GM18858 (cell line): ENCODE measurements at regions not wholly inside any gene's neighbourhood (a gene's known extent, or its start where the extent isn't known, plus 50 kb on each side); places are given as distances from the start of the nearest gene placed in this dataset.

ENCODE experiments used
- ATAC-seq: cut with Tn5 transposase; IDR thresholded peaks from one replicate; pipeline ENCODE4 v1.9.1; 2021; ENCODE audit not compliant: unreplicated experiment

DNA sequence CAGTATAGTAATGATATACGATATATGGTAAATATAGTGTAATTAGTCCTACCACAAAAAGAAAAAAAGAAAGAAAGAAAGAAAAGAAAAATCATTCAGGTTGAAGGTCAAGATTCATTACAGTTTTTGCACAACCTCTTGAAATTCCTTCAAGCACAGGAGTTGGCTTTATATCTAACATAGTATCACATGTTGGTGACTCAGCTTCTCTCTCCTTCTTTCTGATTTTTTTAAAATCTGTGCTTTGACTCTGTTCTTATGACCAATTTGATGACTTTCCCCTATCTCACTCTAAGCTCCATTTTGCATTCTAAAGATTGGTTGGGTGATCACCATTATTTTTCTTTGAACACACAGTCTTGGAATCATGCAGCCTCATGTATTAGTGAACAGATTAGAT is 148.2 kb upstream of the COL11A1 start:
- ATAC-seq, result no peak

DNA sequence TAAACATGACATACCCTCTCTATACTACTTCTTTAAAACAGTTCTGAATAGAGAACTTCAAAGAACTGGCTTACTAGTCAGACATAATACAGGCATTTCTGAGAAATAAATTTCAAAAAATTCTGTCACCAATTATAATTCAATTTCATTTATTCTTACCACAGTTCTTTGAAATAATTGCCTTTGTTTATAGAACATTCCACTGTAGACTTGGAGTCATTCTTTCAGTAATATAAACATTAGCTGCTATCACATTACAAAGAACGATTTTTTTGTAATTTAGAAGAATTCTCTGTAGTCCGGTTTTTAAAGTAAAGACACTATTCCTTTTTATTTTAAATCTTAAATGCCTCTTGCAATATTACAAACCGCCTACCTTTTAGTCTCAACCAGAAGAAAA is 146.4 kb upstream of the COL11A1 start:
- no peak for ATAC-seq

DNA sequence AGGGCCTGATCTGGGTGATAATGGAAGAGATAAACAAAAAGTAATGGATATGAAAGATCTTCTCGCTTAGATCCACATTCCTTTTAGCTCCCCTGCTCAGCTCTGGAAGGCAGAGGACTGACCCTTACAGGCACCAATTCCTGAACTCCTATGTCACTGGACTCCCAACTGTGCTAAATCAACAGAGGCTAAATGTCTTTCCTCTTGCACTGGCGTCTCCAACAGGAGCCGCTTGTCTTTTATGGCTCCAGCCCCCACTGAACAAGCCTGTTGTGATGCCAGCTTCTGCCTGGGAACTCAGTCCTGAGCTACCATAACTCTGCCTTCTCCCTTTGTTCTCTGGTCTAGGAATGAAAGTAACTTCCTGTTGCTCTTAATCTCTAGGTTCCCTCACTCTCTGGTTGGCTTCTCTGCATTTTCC is 142.1 kb upstream of the COL11A1 start:
- no peak for ATAC-seq

DNA sequence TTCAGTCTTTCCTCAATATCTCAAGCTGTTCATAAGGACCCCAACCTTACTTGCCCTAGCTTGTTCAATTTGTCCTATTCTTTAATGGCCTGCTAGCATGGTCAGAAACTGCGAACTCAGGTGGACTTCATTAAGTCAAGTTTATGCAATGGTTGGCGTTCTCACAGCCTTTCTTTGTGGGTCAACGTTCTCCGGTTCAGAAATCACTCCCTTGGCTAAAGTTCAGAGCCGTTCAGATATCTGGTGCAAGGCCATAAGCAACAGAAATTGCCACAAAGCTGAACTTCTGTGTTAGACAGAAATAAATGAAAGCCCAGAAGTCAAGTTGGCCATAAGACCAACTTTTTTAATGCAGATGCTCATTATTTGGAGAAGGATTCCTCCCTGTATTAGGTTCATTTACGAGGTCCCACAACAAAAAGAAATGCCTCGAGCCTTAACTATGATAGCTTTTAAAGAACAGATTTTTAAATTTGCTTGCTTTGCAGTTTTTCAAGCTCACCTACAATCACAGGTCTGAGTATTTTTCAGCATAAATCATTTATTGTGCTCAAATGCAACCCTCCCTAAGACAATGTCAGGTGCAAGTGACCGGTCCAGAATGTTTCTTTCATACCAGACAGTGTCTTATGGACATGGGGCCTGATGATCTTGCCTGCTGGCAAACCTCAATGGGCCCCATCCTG is 140.2 kb upstream of the COL11A1 start:
- no peak for ATAC-seq

DNA sequence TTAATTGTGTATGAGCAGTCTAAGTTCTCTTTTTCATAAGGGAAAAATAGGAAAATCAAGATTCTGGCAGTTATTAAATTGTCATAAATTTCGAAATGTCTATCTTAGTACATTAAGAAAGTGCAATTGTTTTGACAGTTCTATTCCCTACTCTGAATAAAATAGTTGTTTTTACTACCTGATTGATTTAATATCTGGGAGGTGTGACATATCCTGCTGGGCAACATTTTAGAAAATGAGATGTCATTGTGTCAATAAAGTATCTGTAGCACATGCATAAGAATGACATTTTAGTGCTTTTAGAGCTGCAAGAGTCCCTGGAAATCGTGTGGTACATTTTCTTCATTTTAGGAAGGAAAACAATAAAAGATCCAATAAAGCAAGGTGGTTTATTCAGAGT is 139.2 kb upstream of the COL11A1 start:
- no peak for ATAC-seq

DNA sequence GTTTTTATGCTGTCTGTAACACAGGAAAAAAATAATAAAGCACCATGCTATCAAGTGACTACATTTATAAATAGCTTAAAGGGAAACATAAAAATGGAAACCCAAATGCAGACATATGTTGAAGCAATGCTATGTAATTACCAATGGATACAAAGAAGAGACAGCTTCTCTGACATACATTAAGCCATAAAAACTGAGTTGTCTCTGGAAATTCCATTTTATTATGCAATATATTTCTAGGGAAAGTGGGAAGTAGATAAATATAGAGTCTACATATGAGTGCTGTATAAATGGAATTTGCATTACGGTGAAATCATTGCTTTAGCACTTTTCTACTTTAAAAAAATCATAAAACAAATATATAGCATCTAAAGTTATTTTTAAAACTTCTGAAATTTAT is 135.2 kb upstream of the COL11A1 start:
- ATAC-seq, result no peak

DNA sequence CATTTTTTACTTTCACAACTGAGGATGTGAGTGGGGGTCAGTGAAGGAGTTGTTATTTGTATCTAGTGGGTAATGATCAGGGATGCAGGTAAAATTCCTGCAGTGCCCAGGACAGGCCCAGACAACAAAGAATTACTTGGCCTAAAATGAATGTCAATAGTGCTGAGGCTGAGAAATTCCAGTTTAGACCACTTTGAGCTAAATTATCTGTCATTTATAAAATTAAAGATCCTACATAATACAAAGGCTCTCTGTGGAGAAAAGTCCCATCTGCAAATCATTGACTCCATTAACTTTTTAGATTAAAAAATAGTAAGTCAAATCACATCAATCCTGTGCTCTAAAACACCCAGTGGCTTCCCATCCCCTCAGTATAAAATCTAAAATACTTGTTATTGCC is 130.7 kb upstream of the COL11A1 start:
- no peak for ATAC-seq

DNA sequence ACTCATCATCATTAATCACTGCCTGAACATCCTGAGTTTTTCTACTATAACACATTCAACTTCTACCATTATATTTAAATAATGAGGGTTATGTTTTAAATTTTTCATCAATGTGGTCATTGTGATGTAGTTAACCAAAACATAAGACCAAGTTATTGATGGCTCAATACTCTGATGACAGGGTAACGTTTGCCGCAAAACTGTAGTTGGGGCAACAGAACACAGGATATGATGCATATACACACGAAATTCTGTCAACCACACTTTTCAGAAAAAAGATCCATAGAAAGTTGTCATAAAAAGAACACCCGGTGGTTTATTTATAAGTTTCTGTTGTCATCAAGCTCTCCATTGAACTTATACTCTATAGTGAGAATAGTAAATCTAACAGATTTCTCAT is 121.7 kb upstream of the COL11A1 start:
- ATAC-seq, result no peak

DNA sequence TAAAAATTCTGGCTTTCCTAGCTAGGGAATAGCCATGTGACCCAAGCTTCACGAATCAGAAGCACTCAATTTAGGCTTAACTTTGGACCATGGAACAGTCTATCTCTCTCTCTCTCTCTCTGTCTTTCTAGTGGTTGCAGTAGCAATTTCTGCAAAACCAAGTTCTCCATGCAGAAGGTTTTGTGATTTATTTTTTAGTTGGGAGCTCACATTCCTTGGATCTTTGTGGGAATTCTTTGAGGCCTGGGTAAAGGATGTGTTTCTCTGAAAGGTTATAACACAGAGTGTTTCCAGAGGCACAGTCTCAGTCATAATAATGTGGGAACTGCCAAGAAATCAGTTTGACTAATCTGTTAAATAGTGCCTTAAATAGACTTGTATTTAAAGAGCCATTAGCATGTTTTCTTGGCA is 112.3 kb upstream of the COL11A1 start:
- no peak for ATAC-seq

DNA sequence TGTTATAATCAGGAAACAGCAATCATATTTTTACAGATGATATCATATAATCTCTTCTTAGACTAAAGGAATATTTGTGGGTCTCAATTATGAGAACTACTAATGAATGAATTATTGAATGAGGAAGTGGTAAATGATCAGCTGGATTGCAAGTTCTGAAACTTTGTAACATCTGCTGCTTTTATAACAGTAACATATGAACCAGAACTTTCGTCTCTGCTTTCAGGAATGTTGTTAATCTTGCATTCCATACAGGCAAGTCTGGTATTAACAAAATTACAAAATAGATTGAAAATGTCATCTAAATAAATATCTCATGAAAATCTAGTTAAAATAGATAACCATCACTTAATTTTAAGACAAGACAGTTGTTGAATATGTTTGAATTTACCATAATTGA is 110.5 kb upstream of the COL11A1 start:
- ATAC-seq, result no peak

DNA sequence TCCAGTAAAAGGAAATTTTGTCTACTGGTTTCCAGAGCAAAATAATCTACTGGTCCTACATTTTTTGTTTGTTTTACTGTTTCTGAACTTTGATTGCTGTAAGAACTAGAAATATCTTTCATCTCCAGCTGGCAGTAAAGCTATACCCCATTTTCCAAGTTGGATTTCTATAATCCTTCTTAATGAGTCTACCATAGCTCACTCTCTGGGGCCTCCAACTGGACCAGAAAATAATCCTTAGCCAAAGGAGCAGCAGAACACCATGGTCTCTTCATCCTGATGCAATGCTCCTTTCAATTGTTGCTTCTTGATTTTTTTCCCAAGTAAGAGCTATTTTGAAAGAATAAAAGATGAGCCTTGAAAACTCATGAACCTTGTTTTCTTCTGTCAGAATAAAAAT is 110.0 kb upstream of the COL11A1 start:
- ATAC-seq, result no peak

DNA sequence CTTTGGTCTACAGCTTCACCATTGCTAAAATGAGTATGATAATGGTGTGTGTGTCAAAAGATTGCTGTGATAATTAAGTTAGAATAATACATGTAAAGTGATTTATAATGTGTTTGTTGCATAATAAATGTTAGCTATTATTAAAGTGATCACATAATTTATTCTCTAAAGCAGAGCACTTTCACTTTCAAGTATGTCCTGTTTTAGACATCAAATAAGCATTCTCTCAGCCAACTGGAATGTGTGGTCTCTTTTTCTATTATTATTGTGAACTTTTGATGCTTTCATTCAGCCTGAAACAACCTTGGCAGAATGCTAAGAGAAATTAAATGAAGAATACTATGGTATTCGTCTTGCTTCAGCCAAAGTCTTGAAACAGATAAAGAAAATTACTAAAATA is 102.8 kb upstream of the COL11A1 start:
- no peak for ATAC-seq

DNA sequence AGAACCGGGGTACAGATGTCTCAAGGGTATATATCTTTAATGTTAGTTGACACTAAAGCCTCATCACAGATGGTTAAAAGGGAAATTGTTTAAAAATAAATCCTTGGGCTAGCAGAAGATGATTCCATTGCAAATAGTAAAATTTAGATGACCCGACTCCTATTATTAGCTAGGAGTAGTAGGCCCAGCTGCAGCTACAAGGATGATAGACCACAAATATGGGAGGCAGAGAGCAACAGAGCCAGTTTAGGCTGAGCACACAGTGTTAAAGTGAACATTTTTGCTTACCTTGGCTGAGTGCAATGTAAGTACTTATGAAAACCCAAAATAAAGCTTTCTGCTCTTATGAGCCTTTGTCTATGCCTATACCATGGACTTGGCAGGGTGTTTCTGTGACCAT is 100.5 kb upstream of the COL11A1 start:
- ATAC-seq, result no peak

DNA sequence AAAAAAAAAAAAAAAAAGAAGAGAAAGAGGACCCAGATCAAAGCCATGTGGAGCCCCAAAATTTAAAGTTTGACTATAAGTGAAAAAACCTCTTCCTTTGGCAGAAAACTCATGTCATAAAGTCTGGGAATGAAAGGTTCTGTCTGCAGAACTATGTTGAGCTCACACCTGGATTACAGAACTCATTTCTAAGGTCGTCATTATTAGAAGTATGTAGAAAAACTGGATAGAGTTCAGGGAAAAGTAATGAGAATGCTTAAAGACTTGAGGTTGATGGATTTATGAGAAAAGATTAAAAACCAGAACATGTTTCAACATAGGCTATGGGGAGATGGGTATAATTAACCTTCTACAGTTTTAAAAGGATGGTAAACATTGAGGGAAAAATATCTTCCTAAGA is 90.7 kb upstream of the COL11A1 start:
- no peak for ATAC-seq

DNA sequence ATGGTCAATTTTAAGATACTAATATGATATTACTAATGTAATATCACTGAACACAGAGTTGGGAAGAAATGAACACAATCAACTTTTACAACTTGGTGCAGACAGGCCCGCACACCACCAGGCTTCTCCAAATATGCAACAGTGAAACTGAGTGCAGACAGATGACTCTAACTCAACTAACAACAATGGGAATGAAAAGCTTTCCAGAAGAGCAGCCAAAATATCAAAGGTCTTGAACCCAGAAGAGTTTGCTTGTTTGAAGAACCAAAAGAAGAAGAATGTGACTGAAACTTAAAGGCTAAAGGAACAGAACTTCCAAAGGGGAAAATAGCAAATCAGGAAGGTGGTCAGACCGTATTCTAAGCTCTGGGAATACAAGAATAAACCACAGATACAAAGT is 89.8 kb upstream of the COL11A1 start:
- ATAC-seq, result no peak

DNA sequence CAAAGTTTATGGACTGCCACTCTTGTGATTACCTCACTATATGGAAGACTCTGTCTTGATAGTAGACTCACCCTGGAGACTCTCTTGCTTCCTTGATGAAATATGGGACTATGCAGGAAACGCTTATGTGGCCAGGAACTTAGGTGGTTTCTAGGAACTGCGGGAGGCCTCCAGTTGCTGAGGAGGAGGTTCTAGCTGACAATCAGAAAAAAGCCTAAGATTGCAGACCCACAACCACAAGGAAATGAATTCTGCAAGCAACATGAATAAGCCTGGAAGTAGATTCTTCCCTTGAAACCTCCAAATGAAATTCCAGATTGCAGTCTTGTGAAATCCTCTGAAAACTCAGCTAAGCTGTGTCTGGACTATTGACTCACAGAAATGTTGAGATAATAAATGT is 88.9 kb upstream of the COL11A1 start:
- no peak for ATAC-seq

DNA sequence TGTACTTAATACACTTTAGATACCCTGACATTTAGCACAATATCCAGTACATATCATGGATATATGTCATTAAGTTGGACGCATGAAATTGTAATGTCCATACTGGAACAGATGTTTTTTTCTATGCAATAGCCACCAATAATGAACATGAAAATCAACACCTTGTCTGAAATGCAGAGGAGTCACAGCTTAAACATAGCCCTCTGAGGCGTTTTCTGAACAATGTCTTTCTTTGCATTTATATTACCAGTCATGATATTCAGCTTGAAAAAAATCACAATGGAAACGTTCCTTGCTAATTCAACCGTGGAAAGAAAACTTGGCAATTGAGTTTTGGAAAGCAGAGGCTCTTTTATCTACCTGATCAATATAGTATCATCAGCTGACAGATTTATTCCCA is 86.7 kb upstream of the COL11A1 start:
- ATAC-seq, result no peak

DNA sequence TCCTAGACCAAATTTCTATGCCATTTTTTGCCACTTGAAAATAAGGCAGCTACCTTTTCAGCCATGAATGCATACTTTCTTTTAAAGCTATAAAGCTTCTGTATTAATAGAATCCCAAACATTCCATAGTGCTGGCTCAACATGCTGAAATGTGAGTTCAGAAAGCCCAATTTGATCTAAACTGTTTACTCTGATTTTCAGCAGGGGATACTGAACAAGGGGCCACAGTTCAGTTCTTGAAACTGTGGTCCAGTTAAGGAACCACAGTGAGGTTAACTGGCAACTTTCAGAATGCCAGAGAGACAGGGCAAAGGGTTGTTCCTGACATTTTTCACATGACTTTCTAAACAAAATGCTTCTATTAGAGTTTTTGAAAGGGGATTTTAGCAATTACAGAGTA is 85.7 kb upstream of the COL11A1 start:
- ATAC-seq, result no peak

DNA sequence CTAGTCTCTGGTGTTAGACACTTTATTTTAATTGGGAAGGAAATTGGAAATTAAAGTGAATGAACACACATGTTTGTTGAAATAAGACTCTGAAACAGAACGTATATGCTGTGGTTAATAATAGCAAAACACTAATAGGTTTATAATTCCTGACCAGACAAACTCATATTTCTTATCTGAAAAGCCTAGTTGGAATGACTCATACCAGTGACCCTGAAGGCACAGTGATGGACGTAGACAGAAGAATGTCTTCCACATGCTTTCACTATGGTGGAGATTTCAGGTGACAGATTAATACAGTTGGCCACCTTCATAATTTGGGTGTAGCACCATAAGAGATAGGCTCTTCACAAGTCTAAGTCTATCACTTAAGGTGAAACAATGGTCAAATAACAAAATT is 83.0 kb upstream of the COL11A1 start:
- ATAC-seq, result no peak

DNA sequence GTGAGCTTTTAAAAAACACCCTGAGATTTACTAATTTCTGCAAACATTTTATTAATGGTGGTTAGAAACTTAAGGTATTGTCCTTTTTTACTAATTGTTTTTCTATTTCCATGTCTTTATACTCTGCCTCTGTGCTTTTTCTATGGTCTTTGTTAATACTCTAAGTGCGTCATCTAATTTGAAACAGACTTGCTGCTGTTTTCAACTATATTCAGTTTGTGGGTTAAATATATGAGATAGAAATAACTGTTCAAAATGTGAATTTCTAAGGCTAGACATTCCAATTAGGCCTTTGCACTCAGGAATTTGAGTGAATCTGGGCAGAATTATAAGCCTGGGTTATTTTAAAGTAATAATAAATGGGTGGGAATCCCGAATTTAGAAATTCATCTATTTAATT is 82.4 kb upstream of the COL11A1 start:
- no peak for ATAC-seq

DNA sequence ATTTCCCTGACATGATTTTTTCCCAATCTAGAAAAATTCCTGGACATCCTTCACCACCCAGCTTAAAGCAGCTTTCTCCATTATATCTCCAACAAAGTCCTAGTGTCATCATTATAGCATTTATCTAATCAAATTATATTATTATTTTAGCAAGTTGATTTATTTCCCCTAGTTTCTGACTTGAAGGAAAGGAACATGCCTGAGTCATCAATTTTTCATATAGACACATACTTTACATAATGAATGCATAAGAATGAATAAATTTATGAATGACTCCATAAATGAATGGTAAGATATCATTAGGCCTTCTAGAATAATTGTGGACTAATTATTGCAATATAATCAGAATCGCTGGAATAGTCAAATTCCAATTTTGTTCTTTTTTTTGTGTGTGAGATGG is 79.4 kb upstream of the COL11A1 start:
- no peak for ATAC-seq

DNA sequence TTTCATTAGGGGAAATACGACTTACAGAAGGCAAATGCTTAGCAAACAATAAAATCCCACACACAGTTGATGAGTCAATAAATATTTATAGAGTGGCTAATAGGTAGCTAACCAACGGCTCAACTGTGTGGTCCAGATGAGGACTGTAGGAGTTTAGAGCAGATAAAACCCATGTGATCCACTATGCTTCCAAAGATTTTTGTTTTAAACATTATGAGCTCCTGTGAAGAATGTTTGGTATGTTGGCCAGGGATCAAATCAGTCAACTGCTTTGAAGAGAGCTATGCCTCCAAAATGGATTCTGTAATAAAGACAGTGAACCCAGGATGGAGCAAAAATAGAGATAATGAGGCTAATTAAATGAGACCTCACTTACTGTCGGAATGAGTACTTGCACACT is 72.3 kb upstream of the COL11A1 start:
- ATAC-seq, result no peak

DNA sequence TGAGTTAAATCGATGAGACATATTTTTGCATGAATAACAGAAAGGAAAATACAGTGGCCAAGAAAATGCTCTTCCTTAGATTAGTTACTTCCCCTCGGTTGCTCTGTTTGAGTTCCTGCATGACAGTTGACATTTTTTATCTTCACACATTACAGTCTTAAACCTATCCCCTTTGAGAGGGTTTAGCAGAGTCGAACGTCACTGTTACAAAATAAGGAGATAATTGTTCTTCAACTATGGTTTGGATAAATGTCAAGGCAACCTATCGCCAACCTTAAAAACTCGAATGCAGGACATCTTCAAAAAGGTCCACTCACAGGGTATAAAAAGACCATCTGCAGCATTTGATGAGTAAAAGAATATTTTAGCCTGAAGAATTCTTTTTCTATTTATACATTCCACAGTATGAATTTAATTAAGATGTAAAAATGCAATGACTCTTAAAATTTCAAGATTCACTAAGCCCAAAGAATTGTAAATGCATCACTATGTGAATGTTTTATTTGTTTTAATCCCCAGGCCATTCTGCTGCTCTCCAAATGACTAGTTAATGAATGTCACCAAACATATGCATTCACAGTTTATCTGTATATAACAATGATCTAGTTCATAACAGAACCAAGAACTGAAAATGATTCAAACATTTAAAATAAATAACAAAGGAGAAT is 68.9 kb upstream of the COL11A1 start:
- ATAC-seq, result no peak
